H1 (cell line): ENCODE measurements at regions not wholly inside any gene's neighbourhood (a gene's known extent, or its start where the extent isn't known, plus 50 kb on each side); places are given as distances from the start of the nearest gene placed in this dataset.

Experiments
- CTCF ChIA-PET: fragments of 300-600 bp; sonication (Branson Sonifier 250); formaldehyde crosslinking; loops from one replicate; lab custom pipeline; 2021; ENCODE audit not compliant: partially characterized antibody; lab: Charles Lee
- POLR2A ChIA-PET: fragments of 300-600 bp; sonication (Branson Sonifier 250); formaldehyde crosslinking; loops from one replicate; lab custom pipeline; 2021; ENCODE audit warnings: inconsistent platforms; ENCODE audit not compliant: partially characterized antibody; lab: Charles Lee
- DNase-seq, 2 experiments: peaks; one replicate each; pipeline versions ENCODE4 v3.0.0 to v3.0.0-alpha.2; 2010 to 2022; ENCODE audit warnings: low spot score in 2 of 2, low read depth in 1 of 2, mixed read lengths in 1 of 2
- FAIRE-seq: peaks from 2 replicates; lab custom pipeline; 2011; peaks lifted over from hg19 to GRCh38; lab: Jason Lieb, UNC
- H2AFZ ChIP-seq: 2 replicates; pipeline ENCODE4 v1.8.1; 2012; ENCODE audit warnings: low read length, inconsistent platforms
- H2AK5ac ChIP-seq: 2 replicates; pipeline ENCODE4 v1.6.1; 2013; ENCODE audit warnings: low read depth, low read length
- H2BK120ac ChIP-seq: replicated peaks from 2 replicates; pipeline ENCODE3; 2013; ENCODE audit warnings: low read depth, low read length, inconsistent platforms
- H2BK12ac ChIP-seq: 2 replicates; pipeline ENCODE4 v1.6.1; 2013; ENCODE audit warnings: low read depth, low read length
- H2BK15ac ChIP-seq: 2 replicates; pipeline ENCODE4 v1.6.1; 2013; ENCODE audit warnings: low read length
- H2BK20ac ChIP-seq: 2 replicates; pipeline ENCODE4 v1.6.1; 2013; ENCODE audit warnings: low read length
- H2BK5ac ChIP-seq: 2 replicates; pipeline ENCODE4 v1.6.1; 2013; ENCODE audit warnings: low read depth, low read length
- H3K14ac ChIP-seq: 2 replicates; pipeline ENCODE4 v1.6.1; 2013; ENCODE audit warnings: inconsistent platforms; ENCODE audit not compliant: insufficient read length
- H3K18ac ChIP-seq: 2 replicates; pipeline ENCODE4 v1.6.1; 2013; ENCODE audit warnings: low read length; ENCODE audit errors: extremely low read depth
- H3K23ac ChIP-seq: 2 replicates; pipeline ENCODE4 v1.6.1; 2013; ENCODE audit warnings: inconsistent platforms; ENCODE audit not compliant: insufficient read length
- H3K23me2 ChIP-seq: 2 replicates; pipeline ENCODE4 v1.6.1; 2013; ENCODE audit warnings: low read depth, low read length
- H3K27ac ChIP-seq: 2 replicates; pipeline ENCODE4 v1.6.1; 2011; ENCODE audit warnings: low read depth, low read length, inconsistent platforms
- H3K27me3 ChIP-seq, 4 experiments: replicated peaks in 1 of 4; 1 replicate in 1 of 4; 2 replicates in 3 of 4; pipeline versions ENCODE4 v1.6.1 to v1.8.1; 2011 to 2013; ENCODE audit warnings: low read length in 3 of 4, mild to moderate bottlenecking in 3 of 4, inconsistent platforms in 2 of 4, mixed read lengths in 2 of 4, moderate library complexity in 1 of 4; ENCODE audit not compliant: control insufficient read depth in 3 of 4, insufficient read depth in 3 of 4; ENCODE audit errors: extremely low read depth in 1 of 4
- H3K36me3 ChIP-seq, 4 experiments: 2 replicates each; pipeline versions ENCODE4 v1.6.1 to v1.8.1; 2011 to 2013; ENCODE audit warnings: mild to moderate bottlenecking in 4 of 4, low read length in 3 of 4, moderate library complexity in 2 of 4, control low read depth in 1 of 4, inconsistent platforms in 1 of 4; ENCODE audit not compliant: insufficient read depth in 4 of 4, control insufficient read depth in 2 of 4
- H3K4ac ChIP-seq: replicated peaks from 2 replicates; pipeline ENCODE3; 2013; ENCODE audit warnings: low read length, low read depth, mixed read lengths, inconsistent platforms; ENCODE audit not compliant: insufficient read length
- H3K4me1 ChIP-seq, 4 experiments: replicated peaks in 1 of 4; 1 replicate in 1 of 4; 2 replicates in 3 of 4; pipeline versions ENCODE4 v1.6.1 to v1.8.1; 2011 to 2013; ENCODE audit warnings: low read length in 3 of 4, inconsistent platforms in 2 of 4, mixed read lengths in 1 of 4; ENCODE audit not compliant: insufficient read depth in 4 of 4, control insufficient read depth in 3 of 4
- H3K4me2 ChIP-seq, 2 experiments: 2 replicates each; pipeline versions ENCODE4 v1.6.1 to v1.8.1; 2011 to 2013; ENCODE audit warnings: low read depth in 2 of 2, low read length in 2 of 2, control low read depth in 1 of 2, inconsistent platforms in 1 of 2, mild to moderate bottlenecking in 1 of 2; ENCODE audit not compliant: insufficient read depth in 1 of 2
- H3K4me3 ChIP-seq, 4 experiments: fragments of 200-600, 300-600 bp in 1 of 4; sonication (generic), shearing (Covaris generic), sonication (Bioruptor Twin) in 1 of 4; 2 replicates each; pipeline versions ENCODE4 v1.5.1 to v1.8.1; 2011 to 2016; ENCODE audit warnings: low read length in 4 of 4, low read depth in 3 of 4, control low read depth in 2 of 4, inconsistent platforms in 2 of 4, mild to moderate bottlenecking in 2 of 4, mixed read lengths in 1 of 4, moderate library complexity in 1 of 4; ENCODE audit not compliant: insufficient read depth in 2 of 4; ENCODE audit errors: extremely low read depth in 1 of 4
- H3K56ac ChIP-seq: replicated peaks from 2 replicates; pipeline ENCODE3; 2013; ENCODE audit warnings: low read depth, mild to moderate bottlenecking, mixed read lengths, low read length, inconsistent platforms; ENCODE audit not compliant: insufficient read length
- H3K79me1 ChIP-seq: 2 replicates; pipeline ENCODE4 v1.6.1; 2013; ENCODE audit warnings: low read depth, low read length, control low read depth
- H3K79me2 ChIP-seq, 2 experiments: 2 replicates each; pipeline versions ENCODE4 v1.6.1 to v1.8.1; 2012 to 2013; ENCODE audit warnings: low read length in 2 of 2, mild to moderate bottlenecking in 2 of 2, inconsistent platforms in 1 of 2; ENCODE audit not compliant: insufficient read depth in 2 of 2, control insufficient read depth in 1 of 2
- H3K9ac ChIP-seq, 4 experiments: replicated peaks in 1 of 4; 1 replicate in 1 of 4; 2 replicates in 3 of 4; pipeline versions ENCODE4 v1.6.1 to v1.8.1; 2011 to 2013; ENCODE audit warnings: low read depth in 3 of 4, low read length in 3 of 4, control low read depth in 2 of 4, mild to moderate bottlenecking in 2 of 4, moderate library complexity in 2 of 4, inconsistent platforms in 1 of 4; ENCODE audit errors: extremely low read depth in 1 of 4
- H3K9me3 ChIP-seq, 2 experiments: 2 replicates each; pipeline versions ENCODE4 v1.6.1 to v1.8.1; 2012 to 2013; ENCODE audit warnings: mild to moderate bottlenecking in 2 of 2, moderate library complexity in 2 of 2, control low read depth in 1 of 2, inconsistent platforms in 1 of 2, low read depth in 1 of 2, low read length in 1 of 2, mixed read lengths in 1 of 2; ENCODE audit not compliant: insufficient read depth in 2 of 2
- H4K20me1 ChIP-seq, 2 experiments: replicated peaks in 1 of 2; 2 replicates each; pipeline versions ENCODE3 to v1.8.1; 2011 to 2013; ENCODE audit warnings: inconsistent platforms in 2 of 2, low read length in 2 of 2, mild to moderate bottlenecking in 1 of 2; ENCODE audit not compliant: insufficient read depth in 2 of 2, control insufficient read depth in 1 of 2
- H4K5ac ChIP-seq: 2 replicates; pipeline ENCODE4 v1.6.1; 2013; ENCODE audit warnings: low read length, low read depth, mixed read lengths, inconsistent platforms; ENCODE audit not compliant: insufficient read length
- H4K8ac ChIP-seq: 2 replicates; pipeline ENCODE4 v1.8.0; 2013; ENCODE audit warnings: mild to moderate bottlenecking, moderate library complexity, low read length, inconsistent platforms; ENCODE audit not compliant: insufficient read depth; ENCODE audit errors: extremely low read depth
- H4K91ac ChIP-seq: replicated peaks from 2 replicates; pipeline ENCODE3; 2013; ENCODE audit warnings: low read length, mixed read lengths, inconsistent platforms; ENCODE audit not compliant: insufficient read length
- ASH2L ChIP-seq: fragments of 200-600, 300-600 bp; sonication (generic); IDR thresholded peaks from one replicate; pipeline ENCODE4 v1.7.1; 2017; ENCODE audit warnings: low read length
- BCL11A ChIP-seq, 2 experiments: IDR thresholded peaks; one replicate each; pipeline ENCODE4 v1.6.1; 2011; ENCODE audit warnings: low read depth in 2 of 2, low read length in 2 of 2, mild to moderate bottlenecking in 2 of 2
- CBX5 ChIP-seq: fragments of 300-800, 300-1000 bp; sonication (generic); IDR thresholded peaks from 2 replicates; pipeline ENCODE4 v1.7.1; 2016; ENCODE audit warnings: antibody characterized with exemption, low read length, low read depth
- CBX8 ChIP-seq: fragments of 300-800, 300-1000 bp; sonication (generic); IDR thresholded peaks from 2 replicates; pipeline ENCODE4 v1.7.1; 2016; ENCODE audit warnings: low read depth, low read length, borderline replicate concordance
- EZH2 ChIP-seq: fragments of 200-600 bp; sonication (generic); IDR thresholded peaks from 2 replicates; pipeline ENCODE4 v1.7.1; 2012; ENCODE audit warnings: low read depth, mild to moderate bottlenecking, moderate library complexity, low read length, inconsistent platforms; ENCODE audit not compliant: severe bottlenecking
- GTF2F1 ChIP-seq: IDR thresholded peaks from 2 replicates; pipeline ENCODE4 v1.6.1; 2012; ENCODE audit warnings: low read depth, low read length, improper control_type of control experiment, borderline replicate concordance
- JUN ChIP-seq: IDR thresholded peaks from 2 replicates; pipeline ENCODE4 v1.6.1; 2011; ENCODE audit warnings: low read depth, mild to moderate bottlenecking, improper control_type of control experiment, low read length
- KDM4A ChIP-seq: IDR thresholded peaks from one replicate; pipeline ENCODE4 v1.7.1; 2012; ENCODE audit warnings: low read depth, mild to moderate bottlenecking, moderate library complexity, low read length, inconsistent platforms; ENCODE audit not compliant: severe bottlenecking
- NANOG ChIP-seq: IDR thresholded peaks from 2 replicates; pipeline ENCODE4 v1.6.1; 2011; ENCODE audit warnings: low read length, low read depth, mild to moderate bottlenecking, inconsistent platforms; ENCODE audit not compliant: insufficient read depth, poor library complexity, severe bottlenecking
- RXRA ChIP-seq: IDR thresholded peaks from 2 replicates; pipeline ENCODE4 v1.6.1; 2011; ENCODE audit warnings: low read depth, mild to moderate bottlenecking, low read length, moderate library complexity; ENCODE audit not compliant: insufficient read depth
- SAP30 ChIP-seq: fragments of 300-600 bp; sonication (generic); IDR thresholded peaks from 2 replicates; pipeline ENCODE4 v1.7.1; 2012; ENCODE audit warnings: low read length, moderate library complexity, mild to moderate bottlenecking, inconsistent platforms; ENCODE audit not compliant: insufficient read depth, insufficient replicate concordance
- SIRT6 ChIP-seq: IDR thresholded peaks from one replicate; pipeline ENCODE4 v1.7.1; 2012; ENCODE audit warnings: low read length, inconsistent platforms
- SIX5 ChIP-seq: IDR thresholded peaks from 2 replicates; pipeline ENCODE4 v1.6.1; 2011; ENCODE audit warnings: mild to moderate bottlenecking, low read depth, low read length
- TBP ChIP-seq: IDR thresholded peaks from 2 replicates; pipeline ENCODE4 v1.6.1; 2011; ENCODE audit warnings: low read depth, low read length, improper control_type of control experiment
- WGBS, 2 experiments: shearing (Covaris generic) in 1 of 2; methylation state at CpG; one replicate each; pipeline versions ENCODE4 v1.1.6 to v1.1.7; 2013 to 2015; ENCODE audit warnings: low lambda C conversion rate in 2 of 2, mixed read lengths in 2 of 2, inconsistent platforms in 1 of 2, low coverage in 1 of 2, missing lambda C conversion rate in 1 of 2; ENCODE audit not compliant: insufficient replicate concordance in 2 of 2, insufficient coverage in 1 of 2, insufficient read length in 1 of 2; ENCODE audit errors: extremely low coverage in 1 of 2, missing lambda C conversion rate in 1 of 2; 5-methylcytosine and 5-hydroxymethylcytosine counted together

DNA sequence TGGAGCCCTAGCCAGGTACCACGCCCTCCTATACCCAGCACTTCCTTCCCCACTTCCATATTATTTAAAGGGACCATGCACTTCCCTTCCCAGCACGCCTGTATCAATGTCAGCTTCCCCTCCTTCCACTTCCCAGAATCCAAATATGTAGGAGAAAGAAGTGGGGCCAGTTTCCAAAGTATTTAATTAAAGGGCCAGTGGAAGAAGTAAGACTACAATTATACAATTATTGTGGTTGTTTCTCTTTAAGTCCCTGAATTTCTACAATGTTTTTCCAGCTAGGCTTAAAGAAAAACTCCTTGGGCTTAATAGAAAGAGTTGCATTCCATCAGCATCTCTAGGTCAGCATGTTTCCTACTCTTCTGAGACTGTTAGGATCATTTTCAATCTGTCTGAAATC lies 515.8 kb downstream of the PREX1 start:
- 79% methylated on average over 2 of the region's 2 CpGs; no CpG with 5 or more reads in 1 of the 2 experiments for WGBS, 2 experiments
- Histone ChIP-seq H4K5ac (no peak overlapping the region), H3K79me2 (no peaks in the 10 kb centered on the region), H4K20me1 (no peaks in the 10 kb centered on the region), H3K23ac (no peak overlapping the region), H3K9ac (no peak overlapping the region), H3K18ac (no peak overlapping the region), H3K4me2 (no peak overlapping the region), H3K23me2 (no peaks in the 10 kb centered on the region), H2BK12ac (0 out of 2 replicates have a peak overlapping the region, but pooled peaks have one; percentile 62), H2BK120ac (no peak overlapping the region), H3K4ac (no peak overlapping the region), H3K79me1 (no peaks in the 10 kb centered on the region; the same call in 1 of the 2 replicates), H3K27ac (no peak overlapping the region), H3K4me1 (peaks cover 0 to 9% (median 3%) of the 10 kb centered on the region in 4 experiments; a peak in 4 of 7 replicates), H2AK5ac (no peak overlapping the region), H3K4me3 (no peak overlapping the region), H3K14ac (no peak overlapping the region), H2BK20ac (no peak overlapping the region), H2BK15ac (no peak overlapping the region), H2BK5ac (no peak overlapping the region), H3K36me3 (no peaks in the 10 kb centered on the region), H2AFZ (no peak overlapping the region), H4K91ac (no peak overlapping the region), H3K9me3 (no peaks in the 10 kb centered on the region), H3K56ac (no peak overlapping the region), H3K27me3 (no peaks in the 10 kb centered on the region; a peak in 1 of 7 replicates), H4K8ac (peak overlapping the region; percentile 77; the same call in 1 of the 2 replicates)
- no peak for FAIRE-seq
- no peak for DNase-seq
- ChIA-PET POLR2A (no interaction called here), CTCF (no interaction called here)
- TF ChIP-seq GTF2F1 (no peak), EZH2 (no peak), NANOG (no peak), TBP (no peak), BCL11A (IDR thresholded peaks at IDR 0.05; ENCODE audit: low read depth in 2 of 2, low read length in 2 of 2) (no peak), CBX5 (no peak), RXRA (no peak), SIX5 (no peak), CBX8 (no peak), KDM4A (no peak), SAP30 (no peak), JUN (no peak), ASH2L (no peak), SIRT6 (no peak)
